Amygdala (tissue), 56 donors: ENCODE measurements at regions not wholly inside any gene's neighbourhood (a gene's known extent, or its start where the extent isn't known, plus 50 kb on each side); places are given as distances from the start of the nearest gene placed in this dataset.
"Not testable (repeated sequence)": the region's sequence is repeated elsewhere in the genome, so short reads cannot be mapped to it uniquely, and the experiment has no call there.

Source experiments
- DNase-seq, 56 donors: peaks; one replicate each; lab custom pipeline; 2025; lab: John Stamatoyannopoulos, UW

DNA sequence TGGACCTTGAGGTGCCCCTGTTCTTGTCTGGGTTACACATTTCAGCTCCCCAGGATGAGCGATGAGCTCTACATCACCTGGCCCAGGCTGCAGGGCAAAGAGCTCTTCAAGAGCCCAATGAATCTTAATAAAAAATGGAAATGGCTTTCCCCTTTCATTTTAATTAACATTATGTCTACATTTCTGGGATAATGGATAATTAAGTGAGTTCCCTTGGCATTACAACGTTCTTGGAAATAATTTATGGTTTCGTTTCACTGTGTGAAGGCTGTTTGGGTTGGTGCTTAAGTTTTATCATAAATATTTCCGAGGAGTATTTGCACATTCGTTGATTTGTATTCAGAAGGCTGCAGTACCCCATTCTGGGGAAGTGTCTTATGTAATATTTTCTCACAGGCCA, 678.3 kb upstream of the EEF2KMT start:
- DNase-seq = no peak

DNA sequence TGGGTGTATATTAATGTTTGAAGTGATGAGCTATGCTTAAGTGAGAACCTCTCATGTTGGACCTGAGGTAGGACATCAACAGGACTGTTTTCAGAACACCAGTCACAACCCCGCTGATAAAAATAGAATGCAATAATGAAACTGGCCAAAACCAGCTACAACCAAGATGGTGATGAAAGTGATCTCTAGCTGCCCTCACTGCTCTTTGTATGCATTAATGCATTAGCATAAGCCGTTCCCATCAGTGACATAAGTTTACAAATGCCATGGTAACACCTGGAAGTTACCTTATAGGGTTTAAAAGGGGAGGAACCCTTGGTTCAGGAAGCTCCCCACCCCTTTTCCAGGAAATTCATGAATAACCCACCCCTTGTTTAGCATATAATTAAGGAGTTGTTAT, 672.5 kb upstream of the EEF2KMT start:
- no peak for DNase-seq

- no peak for DNase-seq
Observed at GRCh38 chr16:5769513-5769912, 671.9 kb upstream of the EEF2KMT start.

DNA sequence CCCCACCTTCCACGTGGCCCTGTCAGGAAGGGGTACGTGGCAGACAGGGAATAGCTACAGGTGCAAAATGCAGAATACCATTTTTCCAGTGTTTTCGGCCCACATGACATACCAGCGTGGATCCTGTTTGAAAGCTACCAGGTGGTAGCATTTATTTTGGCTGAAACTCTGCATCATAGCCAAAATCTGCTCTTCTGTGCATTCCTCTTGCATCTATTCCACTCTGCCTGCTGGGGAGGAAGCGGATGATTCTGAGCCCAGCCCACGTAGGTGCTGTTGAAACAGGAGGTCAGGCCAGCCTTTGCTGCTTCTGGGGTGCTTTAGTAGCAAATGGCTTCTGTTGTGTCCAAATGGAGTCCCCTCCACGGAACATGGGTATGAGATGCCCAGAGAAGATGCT, 670.9 kb upstream of the EEF2KMT start:
- peak in 3 of 56 donors; percentile 1 to 4 (median 2) for DNase-seq

- DNase-seq = peak in 1 of 56 donors; percentile 4
Observed at GRCh38 chr16:5763176-5763575, 665.6 kb upstream of the EEF2KMT start.

DNA sequence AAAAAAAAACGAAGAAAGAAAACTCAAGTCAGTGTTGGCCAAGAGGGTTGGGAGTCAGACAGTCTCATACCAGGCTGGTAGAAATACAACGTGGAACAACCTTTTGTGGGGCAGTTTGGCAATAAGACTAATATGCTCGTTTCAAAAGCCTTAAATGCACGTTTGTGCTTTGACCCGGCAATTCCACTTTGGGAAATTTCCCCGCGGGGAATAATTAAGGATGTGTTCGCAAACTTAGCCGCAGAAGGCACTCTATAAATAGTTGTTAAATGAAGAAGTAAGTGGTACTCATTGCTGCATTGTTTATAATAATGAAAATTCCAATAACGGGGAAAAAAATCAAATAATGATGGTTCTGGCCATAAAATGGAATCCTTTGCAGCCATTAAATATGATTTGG, 664.8 kb upstream of the EEF2KMT start:
- no peak for DNase-seq

DNA sequence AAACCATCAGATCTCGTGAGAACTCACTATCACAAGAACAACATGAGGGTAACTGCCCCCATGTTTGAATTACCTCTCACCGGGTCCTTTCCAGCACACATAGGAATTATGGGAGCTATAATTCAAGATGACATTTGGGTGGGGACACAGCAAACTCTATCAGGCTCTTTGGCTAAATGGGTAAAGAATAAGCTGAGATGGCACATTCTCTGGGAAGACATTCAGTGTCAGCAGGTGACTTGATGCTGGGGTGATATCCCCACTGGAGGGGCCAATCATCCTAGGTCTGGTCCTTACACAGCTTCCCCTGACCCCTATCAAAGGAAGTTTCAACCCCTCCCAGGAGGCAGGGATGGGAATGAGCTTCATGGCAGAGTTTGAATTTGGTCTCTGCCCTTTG, 664.0 kb upstream of the EEF2KMT start:
- no peak for DNase-seq

GRCh38 chr16:5758281-5758680, 660.7 kb upstream of the EEF2KMT start:
- DNase-seq = peak in 6 of 56 donors; percentile 4 to 23 (median 7)

DNA sequence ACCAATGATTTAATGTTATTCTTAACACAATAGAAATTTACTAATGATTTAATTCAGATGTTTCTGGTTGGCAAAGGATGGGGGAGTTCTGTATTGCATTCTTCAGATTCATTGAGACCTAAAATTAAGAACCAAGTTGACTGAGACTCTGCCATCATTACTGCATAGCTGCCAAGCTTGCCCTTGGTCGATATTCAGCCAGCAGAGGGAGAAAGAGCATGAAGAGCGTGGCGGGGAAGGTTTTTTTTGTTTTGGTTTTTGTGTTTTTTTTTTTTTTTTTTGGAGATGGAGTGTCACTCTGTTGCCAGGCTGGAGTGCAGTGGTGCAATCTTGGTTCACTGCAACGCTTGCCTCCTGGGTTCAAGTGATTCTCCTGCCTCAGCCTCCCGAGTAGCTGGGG, 659.4 kb upstream of the EEF2KMT start:
- DNase-seq = no peak

GRCh38 chr16:5753381-5753780, 655.8 kb upstream of the EEF2KMT start:
- no peak for DNase-seq

DNA sequence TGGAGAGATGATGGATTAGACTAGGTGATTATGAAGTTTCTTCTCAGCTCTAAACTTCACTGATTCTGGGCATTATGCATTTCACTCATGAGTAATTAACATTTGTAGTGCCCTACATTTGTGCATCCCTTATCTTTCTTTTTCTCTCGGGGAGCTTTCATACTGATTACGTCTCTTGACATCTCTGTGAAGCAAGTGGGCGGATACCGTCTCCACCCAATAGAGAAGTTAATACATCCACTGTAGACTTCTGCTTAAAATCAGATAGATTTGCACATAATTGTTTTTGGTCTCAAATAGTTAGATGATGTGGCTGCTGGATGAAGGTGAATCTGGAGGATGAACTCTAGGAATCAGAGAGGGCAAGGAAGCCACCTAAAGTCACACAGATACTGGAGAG, 653.6 kb upstream of the EEF2KMT start:
- DNase-seq = no peak

- DNase-seq = not testable (repeated sequence)
Observed at GRCh38 chr16:5750439-5750838, 652.8 kb upstream of the EEF2KMT start.

DNA sequence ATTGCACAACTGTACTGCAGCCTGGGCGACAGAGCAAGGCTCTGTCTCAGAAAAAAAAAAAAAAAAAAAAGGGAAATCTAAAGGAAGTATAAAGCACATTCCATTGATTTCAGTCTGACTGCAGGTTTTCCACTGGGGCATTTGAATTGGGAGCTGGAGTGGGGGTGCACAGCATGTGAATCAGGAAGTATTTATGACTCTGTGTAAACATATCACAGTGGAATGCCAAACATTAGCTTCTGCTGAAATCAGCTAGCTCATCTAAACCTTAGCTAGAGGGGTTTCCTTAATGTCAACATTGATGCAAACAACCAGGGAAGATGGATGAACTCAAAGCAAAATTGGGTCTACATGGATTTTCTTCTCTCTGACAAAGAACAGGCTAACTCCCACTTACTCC, 641.0 kb upstream of the EEF2KMT start:
- no peak for DNase-seq

DNA sequence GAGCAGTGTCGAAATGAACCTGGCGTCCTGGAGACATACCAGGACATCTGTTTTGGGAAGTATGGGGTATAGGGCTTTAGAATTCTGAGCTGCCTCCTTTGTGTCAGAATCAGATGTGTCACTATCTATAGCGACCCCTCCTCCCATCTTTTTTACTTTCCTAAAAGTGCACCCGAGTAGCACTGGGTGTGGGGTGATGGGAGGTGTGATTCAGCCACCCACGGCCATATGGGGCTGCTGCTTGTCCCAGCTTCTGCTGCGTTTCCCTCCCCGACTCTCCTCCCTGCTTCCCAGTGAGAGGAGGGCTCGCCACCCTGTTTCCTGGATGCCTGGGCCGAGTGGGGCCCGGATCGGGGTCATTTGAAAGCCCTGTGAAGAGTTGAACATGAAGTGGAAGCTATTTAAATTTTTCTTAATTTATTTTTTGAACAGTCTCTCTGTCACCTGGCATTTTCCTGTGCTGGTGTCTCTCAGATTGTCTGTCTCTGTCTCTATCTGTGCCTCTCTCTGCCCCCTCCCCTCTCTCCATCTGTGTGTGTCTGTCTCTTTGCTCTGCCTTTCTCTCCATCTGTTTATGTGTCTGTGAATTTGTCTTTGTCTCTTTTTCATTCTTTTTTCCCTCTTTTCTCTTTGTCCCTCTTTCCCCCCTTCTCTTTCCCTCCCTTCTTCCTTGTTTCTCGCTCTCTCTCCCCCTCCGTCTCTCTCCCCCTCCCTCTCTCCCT, 638.8 kb upstream of the EEF2KMT start:
- DNase-seq = peak in 27 of 56 donors; percentile 4 to 68 (median 20)

DNA sequence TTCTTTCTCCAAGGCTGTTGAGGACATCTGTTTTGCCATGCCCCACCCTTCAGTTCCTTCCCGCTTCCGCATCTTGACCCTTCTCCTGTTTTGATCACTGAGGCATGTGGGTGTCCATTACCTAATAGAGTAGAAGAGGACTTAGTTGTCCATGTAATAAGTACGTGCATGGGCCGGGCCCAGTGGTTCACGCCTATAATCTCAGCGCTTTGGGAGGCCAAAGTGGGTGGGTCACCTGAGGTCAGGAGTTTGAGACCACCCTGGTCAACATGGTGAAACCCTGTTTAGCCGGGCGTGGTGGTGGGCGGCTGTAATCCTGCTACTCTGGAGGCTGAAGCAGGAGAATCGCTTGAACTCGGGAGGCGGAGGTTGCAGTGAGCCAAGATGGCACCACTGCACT, 637.8 kb upstream of the EEF2KMT start:
- no peak for DNase-seq

GRCh38 chr16:5730783-5731182, 633.2 kb upstream of the EEF2KMT start:
- no peak for DNase-seq

GRCh38 chr16:5722116-5722619, 624.6 kb upstream of the EEF2KMT start:
- no peak for DNase-seq

GRCh38 chr16:5715155-5715554, 617.6 kb upstream of the EEF2KMT start:
- DNase-seq = no peak

- no peak for DNase-seq
Observed at GRCh38 chr16:5709889-5710288, 612.3 kb upstream of the EEF2KMT start.

- peak in 3 of 56 donors; percentile 1 to 4 (median 1) for DNase-seq
Observed at GRCh38 chr16:5706211-5706610, 608.6 kb upstream of the EEF2KMT start.

DNA sequence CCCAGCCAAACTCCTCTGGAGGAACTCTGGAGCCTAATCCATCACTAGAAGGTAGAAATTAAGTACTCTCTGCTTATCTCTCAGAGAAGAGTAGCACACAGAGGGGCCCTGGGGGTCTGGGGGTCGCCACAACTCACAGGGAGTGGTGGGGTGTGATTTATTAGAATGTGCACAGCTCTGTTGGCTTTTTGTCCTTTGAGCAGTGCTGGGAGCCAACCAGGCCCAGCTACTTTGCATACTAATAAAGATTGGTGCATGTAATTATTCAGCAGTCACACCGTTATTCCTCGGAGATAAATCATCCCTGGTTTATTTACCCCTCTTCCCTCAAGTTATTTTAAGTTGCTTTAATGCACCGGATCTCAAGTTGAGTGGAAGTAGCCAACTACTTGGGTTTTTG, 606.7 kb upstream of the EEF2KMT start:
- no peak for DNase-seq

DNA sequence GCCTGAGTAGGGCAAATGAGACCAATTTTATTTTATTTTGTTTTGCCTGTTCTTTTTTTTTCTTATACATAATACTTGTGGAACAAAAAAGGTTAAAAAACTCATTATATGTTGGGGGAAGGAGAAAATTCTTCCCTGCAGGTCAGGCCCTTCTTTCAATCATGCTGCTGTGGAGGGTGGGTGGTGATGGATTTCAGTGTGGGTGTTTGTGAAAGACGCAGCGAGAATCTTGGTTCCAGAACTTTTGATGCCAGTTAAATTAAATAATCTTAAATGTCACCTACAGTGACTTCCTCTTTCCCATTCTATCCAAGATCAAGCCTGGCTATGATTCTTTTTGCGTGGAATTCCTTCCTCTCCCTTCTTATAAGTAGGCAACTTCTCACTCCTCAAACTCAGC, 595.8 kb upstream of the EEF2KMT start:
- DNase-seq = no peak

DNA sequence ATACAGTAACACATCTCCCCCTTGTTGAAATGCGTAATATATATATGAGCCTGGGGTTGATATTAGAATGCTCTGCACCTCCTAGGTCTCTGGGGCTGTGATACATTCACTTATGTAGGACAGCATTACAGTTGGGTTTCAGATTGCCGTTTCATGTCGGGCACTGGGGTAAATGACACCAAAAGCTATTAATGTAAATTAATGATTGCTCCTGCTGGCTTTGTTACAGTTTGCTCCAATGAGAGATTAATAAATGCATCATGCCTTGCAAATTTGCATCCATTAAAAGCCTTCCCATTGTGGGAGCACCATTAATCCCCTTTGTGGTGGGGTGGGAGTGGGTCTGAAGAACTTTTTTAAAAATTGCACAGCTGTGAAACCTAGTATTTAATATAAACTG, 584.4 kb upstream of the EEF2KMT start:
- DNase-seq = no peak
